GM21381 (cell line): ENCODE measurements at regions not wholly inside any gene's neighbourhood (a gene's known extent, or its start where the extent isn't known, plus 50 kb on each side); places are given as distances from the start of the nearest gene placed in this dataset.
"Not testable (repeated sequence)": the region's sequence is repeated elsewhere in the genome, so short reads cannot be mapped to it uniquely, and the experiment has no call there.

Experiments
- ATAC-seq: cut with Tn5 transposase; IDR thresholded peaks from one replicate; pipeline ENCODE4 v1.9.1; 2021; ENCODE audit warnings: mild to moderate bottlenecking, moderate library complexity; ENCODE audit not compliant: unreplicated experiment

- no peak for ATAC-seq
Observed at GRCh38 chr10:46198516-46198915, 88.3 kb upstream of the ANTXRL start.

- not testable (repeated sequence) for ATAC-seq
Observed at GRCh38 chr10:46202405-46202804, 84.4 kb upstream of the ANTXRL start.

GRCh38 chr10:46204482-46205102, 82.2 kb upstream of the ANTXRL start:
- not testable (repeated sequence) for ATAC-seq

GRCh38 chr10:46210427-46210826, 76.4 kb upstream of the ANTXRL start:
- not testable (repeated sequence) for ATAC-seq

DNA sequence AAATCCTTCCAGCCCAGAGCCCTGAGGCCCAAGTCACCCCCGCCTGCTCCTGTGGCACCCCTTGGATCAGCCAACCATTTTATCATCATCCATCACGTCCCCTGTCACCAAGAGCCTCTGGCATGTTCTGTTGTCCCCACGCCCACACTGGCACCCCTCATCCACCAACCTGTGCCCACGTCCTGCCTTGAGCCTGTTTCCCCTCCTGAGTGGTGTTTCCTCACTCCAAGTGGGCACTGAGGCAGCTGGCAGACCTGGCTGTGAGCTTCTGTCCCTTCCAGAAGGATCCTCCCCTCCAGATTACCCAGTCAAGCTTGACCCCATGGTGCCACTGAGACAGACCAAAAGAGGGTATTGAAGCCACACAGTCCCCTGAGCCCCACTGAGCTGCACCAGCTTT, 71.4 kb upstream of the ANTXRL start:
- no peak for ATAC-seq

GRCh38 chr10:46216003-46216634, 70.7 kb upstream of the ANTXRL start:
- no peak for ATAC-seq

DNA sequence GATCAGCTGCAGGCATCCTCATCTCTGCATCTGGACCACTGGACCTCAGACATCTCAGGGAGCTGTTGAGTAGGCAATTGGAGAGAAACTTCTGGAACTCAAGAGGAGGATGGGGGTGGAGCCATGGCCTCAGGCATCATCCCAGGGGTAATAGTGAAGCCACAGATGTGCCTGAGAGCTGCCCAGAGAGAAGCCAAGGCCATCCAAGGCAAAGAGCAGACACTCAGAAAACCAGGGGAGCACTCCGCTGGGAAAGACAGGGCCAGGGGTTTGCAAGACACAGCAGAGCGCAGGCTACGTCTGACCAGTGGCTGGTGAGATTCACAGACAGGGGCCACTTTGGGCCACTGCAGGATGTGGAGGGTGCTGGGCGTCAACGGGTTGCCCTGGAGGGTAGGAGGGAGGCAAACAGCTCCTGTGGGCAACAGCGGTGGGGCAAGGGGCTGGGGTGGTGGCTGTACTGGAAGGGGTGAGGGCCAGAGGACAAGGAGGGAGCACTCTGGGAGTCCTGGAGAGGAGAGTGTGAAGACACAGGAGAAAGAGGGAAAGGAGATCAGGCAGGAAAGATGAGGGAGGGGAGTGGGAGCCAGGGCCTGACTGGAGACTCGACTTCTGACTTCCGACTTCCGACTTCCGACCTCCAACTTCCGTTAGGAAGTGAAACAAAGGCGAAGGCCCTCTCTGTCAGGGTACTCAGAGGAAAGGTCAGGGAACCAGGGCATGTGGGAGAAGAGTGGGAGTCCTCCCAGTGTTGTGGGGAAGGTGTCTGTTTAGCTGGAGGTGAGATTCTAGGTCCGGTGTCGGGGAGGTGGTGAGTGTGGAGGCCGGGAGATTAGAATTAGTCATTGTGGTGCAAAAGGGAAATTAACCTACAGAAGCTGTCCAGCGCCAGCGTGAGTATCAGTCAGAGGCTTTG, 69.7 kb upstream of the ANTXRL start:
- ATAC-seq: no peak

DNA sequence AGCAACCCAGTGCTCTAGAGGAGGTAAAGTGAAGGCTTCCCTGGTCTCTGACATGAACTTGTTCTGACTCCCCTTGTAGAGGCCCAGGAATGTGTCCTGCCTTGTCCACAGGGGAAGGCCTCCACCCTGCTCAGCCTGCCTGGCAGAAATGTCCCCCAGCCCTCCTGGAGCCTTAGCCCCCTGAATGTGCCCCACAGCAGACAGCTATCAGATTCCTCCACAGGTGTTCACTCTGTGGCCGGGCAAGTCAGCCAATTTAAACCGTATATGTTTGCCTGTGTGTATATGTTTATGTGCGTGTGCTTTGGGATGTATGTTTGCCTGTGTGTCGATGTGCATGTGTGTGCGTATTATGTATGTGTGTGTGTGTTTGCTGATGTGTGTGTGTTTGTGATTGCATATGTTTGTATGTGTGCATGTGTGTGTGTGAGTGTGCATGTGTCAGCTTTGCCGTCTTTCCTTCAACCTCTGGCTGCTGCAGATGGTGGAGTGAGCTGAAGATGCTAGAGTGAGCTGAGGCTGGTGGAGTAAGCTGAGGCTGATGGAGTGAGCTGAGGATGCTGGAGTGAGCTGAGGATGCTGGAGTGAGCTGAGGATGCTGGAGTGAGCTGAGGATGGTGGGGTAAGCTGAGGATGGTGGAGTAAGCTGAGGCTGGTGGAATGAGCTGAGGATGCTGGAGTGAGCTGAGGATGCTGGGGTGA, 68.9 kb upstream of the ANTXRL start:
- ATAC-seq: no peak

DNA sequence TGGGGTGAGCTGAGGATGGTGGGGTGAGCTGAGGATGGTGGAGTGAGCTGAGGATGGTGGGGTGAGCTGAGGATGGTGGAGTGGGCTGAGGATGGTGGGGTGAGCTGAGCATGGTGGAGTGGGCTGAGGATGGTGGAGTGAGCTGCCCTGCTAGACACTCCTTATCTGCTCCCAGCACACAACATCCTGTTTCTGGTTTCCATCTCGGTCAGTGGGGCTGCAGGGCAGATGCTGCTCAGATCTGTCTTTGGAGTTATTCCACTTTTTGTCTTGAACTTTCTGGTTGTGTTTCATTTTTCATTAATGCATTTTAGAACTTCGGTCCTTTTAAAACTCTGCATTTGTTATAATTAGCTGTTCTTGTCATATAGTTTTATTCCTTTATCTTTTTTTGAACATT, 67.9 kb upstream of the ANTXRL start:
- no peak for ATAC-seq

GRCh38 chr10:46219431-46219990, 67.3 kb upstream of the ANTXRL start:
- not testable (repeated sequence) for ATAC-seq

DNA sequence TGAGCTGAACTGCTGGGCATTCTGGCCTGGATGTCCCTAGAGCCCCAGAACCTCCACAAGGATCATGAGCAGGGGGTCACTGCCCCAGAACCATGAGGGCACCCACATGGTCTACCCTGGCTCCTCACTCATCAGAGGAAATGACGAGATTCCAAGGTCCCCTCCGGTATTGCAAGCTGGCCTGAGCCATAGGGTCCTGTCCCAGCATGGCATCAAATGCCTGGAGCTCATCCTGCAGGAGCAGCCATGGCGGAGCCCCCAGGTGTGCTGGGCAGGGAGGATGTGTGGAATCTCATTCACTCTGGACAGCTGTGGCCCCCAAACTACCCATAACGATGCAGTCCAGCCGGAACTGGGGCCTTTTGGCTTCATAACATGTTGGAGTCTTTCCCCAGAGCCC, 66.6 kb upstream of the ANTXRL start:
- no peak for ATAC-seq

GRCh38 chr10:46220872-46221538, 65.8 kb upstream of the ANTXRL start:
- ATAC-seq: no peak

DNA sequence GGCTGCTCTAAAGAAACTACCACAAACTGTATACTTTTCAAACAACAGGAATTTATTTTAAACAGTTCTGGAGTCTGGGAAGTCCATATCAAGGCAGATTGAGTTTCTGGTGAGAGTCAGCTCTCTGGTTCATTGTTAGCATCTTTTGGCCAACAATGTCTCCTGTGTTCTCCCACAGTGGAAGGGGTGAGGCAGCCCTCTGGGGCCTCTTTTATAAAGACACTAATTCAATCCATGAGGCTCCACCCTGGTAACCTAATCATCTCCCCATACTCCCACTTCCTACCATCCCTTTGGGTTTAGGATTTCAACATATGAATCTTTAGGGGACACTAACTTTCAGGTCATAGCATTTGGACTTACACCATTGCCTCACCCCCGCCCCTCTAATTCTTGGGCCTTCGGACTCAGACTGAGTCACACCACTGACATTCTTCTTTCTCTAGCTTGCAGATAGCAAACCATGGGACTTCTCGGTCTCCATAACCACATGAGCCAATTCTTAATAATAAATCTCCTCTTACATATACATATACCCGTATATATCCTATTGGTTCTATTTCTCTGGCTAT, 64.3 kb upstream of the ANTXRL start:
- no peak for ATAC-seq

GRCh38 chr10:46223064-46223480, 63.7 kb upstream of the ANTXRL start:
- ATAC-seq: no peak

DNA sequence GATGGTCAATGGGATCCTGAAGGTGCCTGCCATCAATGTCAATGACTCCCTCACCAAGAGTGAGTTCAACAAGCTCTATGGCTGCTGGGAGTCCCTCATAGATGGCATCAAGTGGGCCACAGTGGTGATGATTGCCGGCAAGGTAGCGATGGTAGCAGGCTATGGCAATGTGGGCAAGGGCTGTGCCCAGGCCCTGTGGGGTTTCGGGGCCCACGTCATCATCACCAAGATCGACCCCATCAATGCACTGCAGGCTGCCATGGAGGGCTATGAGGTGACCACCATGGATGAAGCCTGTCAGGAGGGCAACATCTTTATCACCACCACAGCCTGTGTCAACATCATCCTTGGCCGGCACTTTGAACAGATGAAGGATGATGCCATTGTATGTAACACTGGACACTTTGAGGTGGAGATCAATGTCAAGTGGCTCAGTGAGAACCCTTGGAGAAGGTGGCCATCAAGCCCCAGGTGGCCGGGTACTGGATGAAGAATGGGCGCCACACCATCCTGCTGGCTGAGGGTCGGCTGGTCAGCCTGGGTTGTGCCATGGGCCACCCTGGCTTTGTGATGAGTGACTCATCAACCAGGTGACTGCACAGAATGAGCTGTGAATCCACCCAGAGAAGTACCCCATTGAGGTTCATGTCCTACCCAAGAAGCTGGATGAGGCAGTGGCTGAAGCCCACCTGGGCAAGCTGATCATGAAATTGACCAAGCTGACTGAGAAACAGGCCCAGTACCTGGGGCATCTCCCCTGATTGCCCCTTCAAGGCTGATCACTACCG, 63.0 kb upstream of the ANTXRL start:
- no peak for ATAC-seq

DNA sequence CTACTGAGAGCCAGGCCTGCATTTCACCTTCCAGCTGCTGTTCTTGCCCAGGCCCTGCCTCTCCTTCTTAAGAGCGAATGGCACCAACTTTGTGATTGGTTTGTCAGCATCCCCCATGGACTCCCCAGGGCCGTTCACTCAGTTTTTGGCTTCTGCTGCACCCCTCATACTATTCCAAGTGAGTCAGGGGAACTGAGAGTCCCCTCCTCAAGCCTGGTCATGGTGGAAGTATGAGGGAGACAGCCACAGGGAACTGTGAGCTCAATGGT, 62.4 kb upstream of the ANTXRL start:
- ATAC-seq: no peak

DNA sequence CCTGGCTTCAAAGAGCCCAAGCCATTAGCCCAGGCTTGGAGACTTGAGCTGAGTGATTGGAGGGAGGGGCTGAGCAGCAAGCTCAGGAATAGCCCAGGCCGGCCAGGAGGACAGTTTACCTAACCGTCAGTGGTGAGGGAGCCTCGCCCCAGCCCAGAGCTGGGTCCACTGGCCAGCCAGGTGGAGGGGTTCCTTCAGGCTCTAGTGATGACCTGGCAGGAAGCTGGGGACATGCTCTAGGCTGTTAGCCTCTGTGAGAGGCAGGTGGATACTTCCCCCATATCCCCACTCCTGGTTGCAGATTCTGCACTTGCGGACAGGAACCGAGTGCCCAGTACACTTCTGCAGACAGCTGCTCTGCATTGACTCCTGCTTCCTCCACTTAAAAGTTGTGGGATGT, 61.2 kb upstream of the ANTXRL start:
- no peak for ATAC-seq

GRCh38 chr10:46226232-46226631, 60.6 kb upstream of the ANTXRL start:
- ATAC-seq: no peak

DNA sequence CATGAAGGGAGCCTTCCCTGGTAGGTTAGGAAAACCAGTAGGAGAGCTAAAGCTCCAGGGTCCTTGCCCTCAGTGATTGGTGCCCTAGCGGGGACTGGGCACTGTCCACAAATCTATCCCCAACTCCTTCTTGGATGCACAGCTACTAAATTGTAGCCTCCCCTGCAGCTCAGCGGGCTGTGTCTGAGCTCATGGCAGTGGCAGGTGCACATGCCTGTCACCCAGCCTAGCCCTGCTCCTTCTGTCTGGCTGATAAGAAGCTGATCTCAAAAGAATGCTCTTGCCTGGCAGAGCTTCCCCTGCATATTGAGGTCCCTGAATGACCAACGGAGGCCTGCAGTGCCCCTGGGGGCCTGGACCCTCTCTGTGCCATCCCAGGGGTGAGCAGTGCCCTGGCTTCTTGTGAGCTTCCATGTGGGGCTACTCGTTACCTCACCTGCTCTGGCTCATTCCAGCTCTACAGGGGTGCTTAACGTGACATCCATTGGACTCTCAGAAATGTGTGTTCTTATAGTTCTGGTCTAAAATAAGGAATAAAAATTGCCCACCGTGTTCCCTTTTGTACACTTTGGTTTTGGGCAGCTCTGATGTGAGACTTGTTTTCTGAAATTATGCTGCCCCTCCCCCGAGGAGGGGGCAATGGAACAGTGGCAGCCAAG, 59.8 kb upstream of the ANTXRL start:
- ATAC-seq: no peak
